Epithelial cell of proximal tubule (primary cell): ENCODE measurements at regions not wholly inside any gene's neighbourhood (a gene's known extent, or its start where the extent isn't known, plus 50 kb on each side); places are given as distances from the start of the nearest gene placed in this dataset.

Source experiments
- DNase-seq: peaks from one replicate; pipeline ENCODE4 v3.0.0-alpha.2; 2011; ENCODE audit warnings: low read depth
- H3K4me3 ChIP-seq: 2 replicates; pipeline ENCODE4 v1.5.1; 2011; ENCODE audit warnings: low read depth, mild to moderate bottlenecking, low read length
- TF ChIP-seq, protein P1 (sequence below): conservative IDR thresholded peaks from 2 replicates; pipeline ENCODE4 v1.5.1; 2012; ENCODE audit warnings: low read depth, mild to moderate bottlenecking, low read length

DNA sequence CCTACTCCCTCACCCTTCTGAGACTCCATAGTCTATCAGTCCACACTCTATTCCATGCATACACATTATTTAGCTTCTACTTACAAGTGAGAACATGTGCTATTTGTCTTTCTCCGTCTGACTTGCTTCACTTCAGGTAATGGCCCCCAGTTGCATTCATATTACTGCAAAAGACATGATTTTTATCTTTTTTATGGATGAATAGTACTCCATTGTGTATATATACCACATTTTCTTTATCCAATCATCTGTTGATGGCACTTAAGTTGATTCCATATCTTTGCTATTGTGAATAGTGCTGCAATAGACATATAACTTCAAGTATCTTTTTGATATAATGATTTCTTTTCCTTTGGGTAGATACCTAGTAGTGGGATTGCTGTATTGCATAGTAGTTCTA, 171.8 kb downstream of the DACT1 start:
- TF ChIP-seq, protein P1, sequence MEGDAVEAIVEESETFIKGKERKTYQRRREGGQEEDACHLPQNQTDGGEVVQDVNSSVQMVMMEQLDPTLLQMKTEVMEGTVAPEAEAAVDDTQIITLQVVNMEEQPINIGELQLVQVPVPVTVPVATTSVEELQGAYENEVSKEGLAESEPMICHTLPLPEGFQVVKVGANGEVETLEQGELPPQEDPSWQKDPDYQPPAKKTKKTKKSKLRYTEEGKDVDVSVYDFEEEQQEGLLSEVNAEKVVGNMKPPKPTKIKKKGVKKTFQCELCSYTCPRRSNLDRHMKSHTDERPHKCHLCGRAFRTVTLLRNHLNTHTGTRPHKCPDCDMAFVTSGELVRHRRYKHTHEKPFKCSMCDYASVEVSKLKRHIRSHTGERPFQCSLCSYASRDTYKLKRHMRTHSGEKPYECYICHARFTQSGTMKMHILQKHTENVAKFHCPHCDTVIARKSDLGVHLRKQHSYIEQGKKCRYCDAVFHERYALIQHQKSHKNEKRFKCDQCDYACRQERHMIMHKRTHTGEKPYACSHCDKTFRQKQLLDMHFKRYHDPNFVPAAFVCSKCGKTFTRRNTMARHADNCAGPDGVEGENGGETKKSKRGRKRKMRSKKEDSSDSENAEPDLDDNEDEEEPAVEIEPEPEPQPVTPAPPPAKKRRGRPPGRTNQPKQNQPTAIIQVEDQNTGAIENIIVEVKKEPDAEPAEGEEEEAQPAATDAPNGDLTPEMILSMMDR, result no peak
- H3K4me3 ChIP-seq, result no peak overlapping the region
- no peak for DNase-seq

GRCh38 chr14:58812050-58812910, 174.5 kb downstream of the DACT1 start:
- no peak for DNase-seq
- TF ChIP-seq, protein P1, result no peak
- H3K4me3 ChIP-seq, result no peak overlapping the region

- TF ChIP-seq, protein P1, result no peak
- DNase-seq, result no peak
- no peak overlapping the region for H3K4me3 ChIP-seq
These were observed 176.0 kb downstream of the DACT1 start for GRCh38 chr14:58813745-58814144.

DNA sequence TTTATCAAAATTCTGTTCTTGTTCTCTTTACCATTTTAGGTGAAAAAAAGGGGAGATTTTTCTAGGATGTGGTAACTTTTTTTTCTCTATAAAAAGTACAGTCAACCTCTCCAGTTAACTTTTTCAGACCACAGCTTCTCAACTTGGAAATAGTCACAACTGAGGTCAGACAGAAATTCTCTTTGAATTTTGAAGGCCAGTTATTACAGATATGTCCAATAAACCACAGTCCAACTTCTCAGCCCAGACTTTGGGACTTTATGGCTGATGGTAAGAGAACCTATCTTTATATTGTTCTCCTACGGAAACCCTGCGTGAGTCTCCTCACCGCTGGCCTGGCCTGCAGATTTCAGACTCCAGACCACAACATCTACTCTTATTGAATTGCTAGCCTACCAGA, 176.7 kb downstream of the DACT1 start:
- DNase-seq, result no peak
- no peak overlapping the region for H3K4me3 ChIP-seq
- TF ChIP-seq, protein P1, result no peak

DNA sequence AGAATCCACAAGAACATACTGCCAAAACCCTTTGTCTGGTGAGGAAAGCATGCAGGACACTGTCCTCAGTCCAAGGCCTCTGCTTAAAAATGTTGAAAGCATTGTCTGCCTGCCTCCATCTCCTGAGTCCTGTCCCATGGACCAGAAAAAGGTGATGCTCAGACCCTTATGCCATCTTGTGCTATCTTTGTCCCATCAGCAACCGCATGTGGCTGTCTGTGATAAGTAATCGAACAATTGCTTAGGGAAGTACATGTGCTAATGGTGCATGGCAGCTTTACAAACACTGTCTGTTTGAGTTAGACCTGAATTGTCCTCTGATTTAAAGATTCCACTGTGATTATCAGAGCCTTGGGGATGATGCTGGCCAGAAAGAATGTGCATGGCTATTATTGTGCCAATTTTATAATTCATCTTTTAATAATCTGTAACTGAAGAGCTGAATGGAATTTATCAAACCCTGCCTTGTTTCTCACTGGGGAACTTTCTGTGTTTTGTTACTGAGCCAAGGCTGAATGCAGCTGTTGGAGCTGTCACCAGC, 177.5 kb downstream of the DACT1 start:
- no peak overlapping the region for H3K4me3 ChIP-seq
- no peak for DNase-seq
- TF ChIP-seq, protein P1, result no peak

DNA sequence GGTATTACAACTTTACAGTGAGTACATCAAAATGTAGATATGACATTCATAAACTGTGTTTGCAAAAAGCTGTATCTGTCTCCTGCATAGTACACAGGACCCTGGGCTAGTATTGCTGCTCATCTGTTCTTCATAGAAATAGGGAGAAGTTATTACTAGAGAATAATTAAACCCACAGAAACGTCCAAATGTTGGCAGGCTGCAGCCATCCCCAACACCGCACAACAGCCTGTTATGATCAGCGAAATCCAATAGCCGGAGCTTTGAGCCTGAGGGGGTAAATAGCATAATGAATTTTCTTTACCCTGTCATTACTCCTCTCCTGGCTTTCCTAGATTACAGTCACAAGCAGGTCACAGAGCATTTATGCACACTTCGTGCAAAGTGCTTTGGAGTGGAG, 178.0 kb downstream of the DACT1 start:
- TF ChIP-seq, protein P1, result no peak
- no peak for DNase-seq
- no peak overlapping the region for H3K4me3 ChIP-seq
